ENCODE measurements at regions not wholly inside any gene's neighbourhood (a gene's known extent, or its start where the extent isn't known, plus 50 kb on each side); places are given as distances from the start of the nearest gene placed in this dataset.

- H3K27ac Mint-ChIP-seq: no peak overlapping the region
- no peaks in the 10 kb centered on the region for H3K9me3 Mint-ChIP-seq
- H3K36me3 Mint-ChIP-seq (ENCODE audit: low read depth): no peaks in the 10 kb centered on the region
- DNase-seq (ENCODE audit: low spot score): no peak
- H3K27me3 Mint-ChIP-seq (ENCODE audit: insufficient read depth): no peaks in the 10 kb centered on the region
- no peaks in the 10 kb centered on the region for H3K4me1 Mint-ChIP-seq (ENCODE audit: low read depth)
- intact Hi-C loops (cut with micrococcal nuclease): no loop called here
- no peak overlapping the region for H3K4me3 Mint-ChIP-seq
Observed at GRCh38 chr18:41765460-41765859, 189.6 kb upstream of the PIK3C3 start.

GRCh38 chr18:41763361-41763760 is 191.7 kb upstream of the PIK3C3 start:
- no peaks in the 10 kb centered on the region for H3K36me3 Mint-ChIP-seq (ENCODE audit: low read depth)
- DNase-seq (ENCODE audit: low spot score): no peak
- intact Hi-C loops (cut with micrococcal nuclease): no loop called here
- H3K27me3 Mint-ChIP-seq (ENCODE audit: insufficient read depth): no peaks in the 10 kb centered on the region
- no peaks in the 10 kb centered on the region for H3K9me3 Mint-ChIP-seq
- H3K4me1 Mint-ChIP-seq (ENCODE audit: low read depth): no peaks in the 10 kb centered on the region
- H3K27ac Mint-ChIP-seq: no peak overlapping the region
- H3K4me3 Mint-ChIP-seq: no peak overlapping the region

- Mint-ChIP-seq H3K27ac (no peak overlapping the region), H3K4me3 (no peak overlapping the region), H3K27me3 (ENCODE audit: insufficient read depth) (no peaks in the 10 kb centered on the region), H3K36me3 (ENCODE audit: low read depth) (no peaks in the 10 kb centered on the region), H3K4me1 (ENCODE audit: low read depth) (no peaks in the 10 kb centered on the region), H3K9me3 (no peaks in the 10 kb centered on the region)
- DNase-seq (ENCODE audit: low spot score): no peak
- intact Hi-C loops (cut with micrococcal nuclease): no loop called here
Observed at GRCh38 chr18:41761333-41762018, 193.6 kb upstream of the PIK3C3 start.

GRCh38 chr18:41758534-41758933 is 196.5 kb upstream of the PIK3C3 start:
- H3K27me3 Mint-ChIP-seq (ENCODE audit: insufficient read depth): no peaks in the 10 kb centered on the region
- H3K9me3 Mint-ChIP-seq: no peaks in the 10 kb centered on the region
- no peaks in the 10 kb centered on the region for H3K36me3 Mint-ChIP-seq (ENCODE audit: low read depth)
- no peak overlapping the region for H3K4me3 Mint-ChIP-seq
- DNase-seq (ENCODE audit: low spot score): no peak
- H3K27ac Mint-ChIP-seq: no peak overlapping the region
- H3K4me1 Mint-ChIP-seq (ENCODE audit: low read depth): no peaks in the 10 kb centered on the region
- intact Hi-C loops (cut with micrococcal nuclease): no loop called here

- Mint-ChIP-seq H3K27ac (no peak overlapping the region), H3K9me3 (no peaks in the 10 kb centered on the region), H3K27me3 (ENCODE audit: insufficient read depth) (no peaks in the 10 kb centered on the region), H3K36me3 (ENCODE audit: low read depth) (no peaks in the 10 kb centered on the region), H3K4me1 (ENCODE audit: low read depth) (no peaks in the 10 kb centered on the region), H3K4me3 (no peak overlapping the region)
- DNase-seq (ENCODE audit: low spot score): no peak
- intact Hi-C loops (cut with micrococcal nuclease): no loop called here
Observed at GRCh38 chr18:41756141-41756540, 198.9 kb upstream of the PIK3C3 start.

- no peak for DNase-seq (ENCODE audit: low spot score)
- Mint-ChIP-seq H3K36me3 (ENCODE audit: low read depth) (no peaks in the 10 kb centered on the region), H3K4me1 (ENCODE audit: low read depth) (no peaks in the 10 kb centered on the region), H3K27ac (no peak overlapping the region), H3K9me3 (no peaks in the 10 kb centered on the region), H3K4me3 (no peak overlapping the region), H3K27me3 (ENCODE audit: insufficient read depth) (no peaks in the 10 kb centered on the region)
- intact Hi-C loops (cut with micrococcal nuclease): no loop called here
Observed at GRCh38 chr18:41754332-41754731, 200.7 kb upstream of the PIK3C3 start.

GRCh38 chr18:41753826-41754225 is 201.2 kb upstream of the PIK3C3 start:
- no peak overlapping the region for H3K27ac Mint-ChIP-seq
- no peaks in the 10 kb centered on the region for H3K4me1 Mint-ChIP-seq (ENCODE audit: low read depth)

GRCh38 chr18:41752826-41753225 is 202.2 kb upstream of the PIK3C3 start:
- no peaks in the 10 kb centered on the region for H3K4me1 Mint-ChIP-seq (ENCODE audit: low read depth)
- DNase-seq (ENCODE audit: low spot score): no peak
- no peaks in the 10 kb centered on the region for H3K9me3 Mint-ChIP-seq
- H3K27ac Mint-ChIP-seq: no peak overlapping the region
- no peaks in the 10 kb centered on the region for H3K27me3 Mint-ChIP-seq (ENCODE audit: insufficient read depth)
- intact Hi-C loops (cut with micrococcal nuclease): no loop called here
- H3K4me3 Mint-ChIP-seq: no peak overlapping the region
- no peaks in the 10 kb centered on the region for H3K36me3 Mint-ChIP-seq (ENCODE audit: low read depth)

More at GRCh38 chr18:41753826-41754225, 201.2 kb upstream of the PIK3C3 start:
- Mint-ChIP-seq H3K4me3 (no peak overlapping the region), H3K36me3 (ENCODE audit: low read depth) (no peaks in the 10 kb centered on the region), H3K27me3 (ENCODE audit: insufficient read depth) (no peaks in the 10 kb centered on the region), H3K9me3 (no peaks in the 10 kb centered on the region)
- DNase-seq (ENCODE audit: low spot score): no peak
- intact Hi-C loops (cut with micrococcal nuclease): no loop called here

- Mint-ChIP-seq H3K9me3 (no peaks in the 10 kb centered on the region), H3K27ac (no peak overlapping the region), H3K27me3 (ENCODE audit: insufficient read depth) (no peaks in the 10 kb centered on the region), H3K4me3 (no peak overlapping the region), H3K36me3 (ENCODE audit: low read depth) (no peaks in the 10 kb centered on the region), H3K4me1 (ENCODE audit: low read depth) (no peaks in the 10 kb centered on the region)
- intact Hi-C loops (cut with micrococcal nuclease): no loop called here
- DNase-seq (ENCODE audit: low spot score): no peak
Observed at GRCh38 chr18:41751652-41752051, 203.4 kb upstream of the PIK3C3 start.

GRCh38 chr18:41751161-41751560 is 203.9 kb upstream of the PIK3C3 start:
- no peaks in the 10 kb centered on the region for H3K27me3 Mint-ChIP-seq (ENCODE audit: insufficient read depth)
- H3K4me1 Mint-ChIP-seq (ENCODE audit: low read depth): no peaks in the 10 kb centered on the region
- no peak for DNase-seq (ENCODE audit: low spot score)
- intact Hi-C loops (cut with micrococcal nuclease): no loop called here
- H3K27ac Mint-ChIP-seq: no peak overlapping the region
- no peak overlapping the region for H3K4me3 Mint-ChIP-seq
- no peaks in the 10 kb centered on the region for H3K9me3 Mint-ChIP-seq
- H3K36me3 Mint-ChIP-seq (ENCODE audit: low read depth): no peaks in the 10 kb centered on the region

- H3K36me3 Mint-ChIP-seq (ENCODE audit: low read depth): no peaks in the 10 kb centered on the region
- H3K4me1 Mint-ChIP-seq (ENCODE audit: low read depth): no peaks in the 10 kb centered on the region
- H3K9me3 Mint-ChIP-seq: no peaks in the 10 kb centered on the region
- no peak overlapping the region for H3K27ac Mint-ChIP-seq
- intact Hi-C loops (cut with micrococcal nuclease): no loop called here
- no peaks in the 10 kb centered on the region for H3K27me3 Mint-ChIP-seq (ENCODE audit: insufficient read depth)
- no peak overlapping the region for H3K4me3 Mint-ChIP-seq
- DNase-seq (ENCODE audit: low spot score): no peak
Observed at GRCh38 chr18:41747723-41748242, 207.3 kb upstream of the PIK3C3 start.

GRCh38 chr18:41745166-41746049 is 209.6 kb upstream of the PIK3C3 start:
- no peak for DNase-seq (ENCODE audit: low spot score)
- intact Hi-C loops (cut with micrococcal nuclease): no loop called here
- Mint-ChIP-seq H3K36me3 (ENCODE audit: low read depth) (no peaks in the 10 kb centered on the region), H3K4me1 (ENCODE audit: low read depth) (no peaks in the 10 kb centered on the region), H3K9me3 (no peaks in the 10 kb centered on the region), H3K27ac (no peak overlapping the region), H3K4me3 (no peak overlapping the region), H3K27me3 (ENCODE audit: insufficient read depth) (no peaks in the 10 kb centered on the region)

- no peak for DNase-seq (ENCODE audit: low spot score)
- Mint-ChIP-seq H3K9me3 (no peaks in the 10 kb centered on the region), H3K4me1 (ENCODE audit: low read depth) (no peaks in the 10 kb centered on the region), H3K36me3 (ENCODE audit: low read depth) (no peaks in the 10 kb centered on the region), H3K27ac (no peak overlapping the region), H3K4me3 (no peak overlapping the region), H3K27me3 (ENCODE audit: insufficient read depth) (no peaks in the 10 kb centered on the region)
- intact Hi-C loops (cut with micrococcal nuclease): no loop called here
Observed at GRCh38 chr18:41744421-41745030, 210.5 kb upstream of the PIK3C3 start.

Data from activated T-helper 1 cell treated with anti-CD3 and anti-CD28 coated beads, Interleukin-12 subunit alpha, Interleukin-12 subunit beta, Interleukin-2, Interleukin-4 antibody, amounts not matched to agents 30 ng/mL and 10 ng/mL and 1 ng/mL, durations not matched to agents 14 hours and 24 hours and 36 hours (primary cell).